ENCODE measurements at regions not wholly inside any gene's neighbourhood (a gene's known extent, or its start where the extent isn't known, plus 50 kb on each side); places are given as distances from the start of the nearest gene placed in this dataset.

DNA sequence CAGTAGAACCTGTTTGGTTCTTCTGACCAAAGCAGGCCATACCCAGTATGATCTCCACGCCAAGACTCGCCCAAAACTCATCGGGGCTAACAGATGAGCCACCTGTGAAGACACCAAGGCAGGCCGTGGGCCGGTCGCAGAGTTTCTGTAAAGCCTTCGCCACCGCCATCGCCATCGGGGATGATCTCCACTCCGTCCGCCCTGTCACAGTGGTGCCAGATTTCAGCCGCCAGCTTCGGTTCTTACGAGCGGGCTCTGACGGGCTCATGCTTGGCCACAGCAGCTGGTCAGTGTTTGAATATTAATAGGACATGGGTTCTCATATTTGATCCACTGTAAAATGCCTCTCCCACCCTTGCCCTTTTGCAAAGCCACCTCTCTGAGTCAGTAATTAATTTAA is 113.2 kb upstream of the TMEM132D start:
- no peak for DNase-seq (ENCODE audit: low read depth in 4 of 4, low spot score in 3 of 4)

DNA sequence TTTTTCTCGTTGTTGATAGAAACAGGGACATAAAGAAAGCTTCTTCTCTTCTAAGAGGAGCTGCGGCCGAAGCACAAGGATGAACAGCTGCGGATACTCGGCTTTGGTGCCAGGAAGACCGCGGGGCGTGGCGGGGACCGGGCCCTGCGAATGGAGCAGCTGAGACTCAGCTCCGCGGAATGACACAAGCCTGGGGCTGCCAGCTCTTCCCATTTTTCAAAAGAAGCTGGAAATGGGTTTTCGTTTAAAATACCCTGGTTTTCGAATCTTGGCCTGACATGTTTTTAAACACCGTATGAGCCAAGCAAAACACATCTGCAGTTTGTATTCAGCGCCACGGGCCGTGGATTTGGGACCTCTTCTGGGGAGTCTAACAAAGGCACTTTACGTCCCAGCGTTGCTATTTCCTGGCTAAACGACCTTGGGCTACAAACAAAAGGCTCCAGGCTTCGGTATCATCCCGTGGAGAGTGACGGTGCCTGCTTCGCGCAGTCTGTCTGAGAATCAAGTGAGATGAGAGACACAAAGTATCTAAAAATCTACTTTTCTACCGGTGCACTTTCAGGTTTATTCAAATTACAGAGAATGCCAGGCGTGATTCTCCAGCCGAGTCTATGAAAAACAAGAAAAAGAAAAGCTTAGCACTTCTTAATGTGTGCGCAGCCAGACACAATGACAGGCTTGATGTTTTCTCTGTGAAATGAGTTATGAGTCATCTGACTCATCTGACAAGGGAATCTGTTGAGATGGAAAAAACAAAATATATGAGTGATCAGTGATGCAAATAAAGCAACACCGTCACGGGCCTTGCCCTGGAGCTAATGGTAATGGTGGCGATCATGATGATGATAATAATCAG is 114.0 kb upstream of the TMEM132D start:
- no peak for DNase-seq (ENCODE audit: low read depth in 4 of 4, low spot score in 3 of 4)

DNA sequence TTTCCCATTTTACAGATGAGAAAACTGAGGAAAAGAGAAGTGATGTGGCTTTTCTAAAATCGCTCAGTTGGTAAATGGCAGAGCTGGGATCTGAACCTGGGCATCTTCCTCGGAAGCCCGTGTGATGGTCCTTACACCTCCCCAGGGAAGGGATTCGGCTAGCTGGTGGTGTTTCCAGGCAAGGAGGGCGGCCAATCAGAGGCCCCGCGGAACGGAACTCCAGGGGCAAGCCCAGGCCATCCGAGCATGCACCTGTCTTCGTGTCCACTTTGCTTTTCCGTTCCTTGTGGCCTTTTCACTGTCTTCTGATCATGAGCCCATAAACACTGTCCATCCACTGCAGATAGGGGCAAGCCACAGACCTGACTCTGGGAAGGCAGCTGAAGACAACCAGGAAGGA is 114.8 kb upstream of the TMEM132D start:
- DNase-seq (ENCODE audit: low read depth in 4 of 4, low spot score in 3 of 4), result no peak

GRCh38 chr12:130026608-130027176 is 122.9 kb upstream of the TMEM132D start:
- no peak for DNase-seq (ENCODE audit: low read depth in 4 of 4, low spot score in 3 of 4)

DNA sequence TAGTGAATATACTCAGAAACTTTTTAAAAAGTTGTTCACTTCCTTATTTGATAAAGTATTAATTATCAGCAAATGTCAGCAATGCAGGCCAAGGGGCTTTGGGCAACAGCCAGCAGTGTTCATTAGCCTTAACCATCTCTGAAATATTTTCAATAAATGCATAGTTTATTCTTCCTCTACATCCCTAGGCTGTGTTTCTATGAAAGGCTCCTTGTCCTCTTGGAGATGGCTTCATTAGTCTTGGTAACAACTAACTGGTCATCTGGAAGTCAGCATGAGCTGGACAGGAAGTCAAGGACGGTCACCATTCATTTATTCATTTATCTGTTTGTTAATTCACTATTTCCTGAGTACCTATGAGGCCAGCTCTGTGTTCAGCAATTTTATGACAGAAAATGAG is 124.0 kb upstream of the TMEM132D start:
- no peak for DNase-seq (ENCODE audit: low read depth in 4 of 4, low spot score in 3 of 4)

DNA sequence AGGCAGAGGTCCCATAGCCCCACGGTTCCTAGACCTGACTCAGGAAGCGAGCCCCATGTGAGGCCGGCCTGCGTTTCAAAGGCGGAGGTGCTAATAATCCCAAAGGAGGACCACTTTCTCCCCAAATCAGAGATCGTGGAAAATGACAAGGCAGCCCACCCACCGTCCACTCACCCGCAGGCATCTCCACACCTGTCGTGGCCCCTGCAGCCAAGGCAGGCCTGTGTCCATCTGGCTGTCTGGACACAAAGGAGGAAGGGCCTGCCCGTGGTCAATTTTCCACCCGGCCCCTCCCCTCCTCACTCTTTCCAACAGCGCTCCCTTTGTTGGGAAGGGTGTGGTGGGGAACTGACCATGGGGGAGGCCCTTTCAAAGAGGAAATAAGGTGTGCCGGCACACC is 125.3 kb upstream of the TMEM132D start:
- DNase-seq (ENCODE audit: low read depth in 4 of 4, low spot score in 3 of 4), result no peak

GRCh38 chr12:130031041-130031440 is 127.2 kb upstream of the TMEM132D start:
- no peak for DNase-seq (ENCODE audit: low read depth in 4 of 4, low spot score in 3 of 4)

DNA sequence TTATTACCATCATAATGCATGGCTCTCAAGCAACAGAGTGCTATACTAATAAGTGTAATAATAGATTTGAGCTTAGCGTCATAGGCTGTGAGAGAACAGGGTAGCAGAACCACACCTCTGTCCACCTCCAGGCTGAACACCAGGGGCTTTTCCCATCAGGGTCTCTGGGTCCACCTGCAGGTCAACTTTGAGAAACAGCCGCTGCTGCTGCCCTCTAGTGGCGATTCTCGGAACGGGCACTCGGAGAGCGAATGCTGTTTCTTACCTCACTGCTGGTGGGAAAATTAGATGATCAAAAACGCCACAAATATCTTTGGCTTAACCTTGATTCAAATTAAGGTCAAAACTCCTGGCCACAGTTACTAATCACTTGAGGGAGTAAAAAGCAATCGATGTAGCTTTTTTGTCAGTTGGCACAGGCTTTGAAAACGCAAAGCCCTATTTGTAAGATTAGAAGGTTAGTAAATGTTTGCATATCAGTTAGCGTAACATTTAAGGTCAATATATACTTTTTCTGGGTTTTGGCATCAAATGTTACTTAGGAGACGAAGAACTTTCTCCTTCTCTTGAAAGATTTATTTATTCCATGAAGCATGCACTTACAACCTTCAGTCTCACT is 127.9 kb upstream of the TMEM132D start:
- no peak for DNase-seq (ENCODE audit: low read depth in 4 of 4, low spot score in 3 of 4)

GRCh38 chr12:130041983-130042812 is 120.1 kb upstream of the FZD10 start:
- no peak for DNase-seq (ENCODE audit: low read depth in 4 of 4, low spot score in 3 of 4)

DNA sequence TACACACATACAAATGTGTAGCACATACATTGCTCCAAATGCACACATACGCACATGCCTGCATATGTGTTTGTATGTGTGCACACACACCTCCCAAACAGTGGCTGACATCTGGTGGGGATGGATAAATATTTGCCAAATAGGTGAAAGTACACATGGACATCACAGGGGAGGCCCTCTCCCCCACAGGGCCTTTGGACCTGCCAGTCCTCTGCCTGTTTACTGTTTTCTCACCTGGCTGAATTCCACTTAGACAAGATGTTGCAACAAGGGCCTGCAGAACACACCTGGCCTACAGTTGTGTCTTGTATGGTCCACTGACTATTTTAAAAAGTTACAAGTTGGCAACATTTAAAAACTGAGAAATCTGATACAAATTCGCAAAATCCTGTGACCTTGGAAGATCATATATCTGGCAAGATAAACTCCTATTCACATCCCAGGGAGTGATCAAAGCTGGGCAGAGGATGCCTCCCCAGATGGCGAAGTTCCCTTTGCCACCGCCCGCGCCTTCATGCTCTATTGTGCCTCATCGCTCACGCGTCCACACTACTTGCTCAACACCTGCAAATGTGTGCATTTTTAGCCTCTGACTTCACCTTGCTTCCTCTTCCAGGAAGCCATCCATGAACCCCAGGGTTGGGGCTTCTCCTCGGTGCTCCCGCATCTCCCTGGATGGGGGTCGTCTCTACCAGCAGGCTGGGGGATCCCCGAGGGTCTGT is 118.4 kb upstream of the FZD10 start:
- no peak for DNase-seq (ENCODE audit: low read depth in 4 of 4, low spot score in 3 of 4)

DNA sequence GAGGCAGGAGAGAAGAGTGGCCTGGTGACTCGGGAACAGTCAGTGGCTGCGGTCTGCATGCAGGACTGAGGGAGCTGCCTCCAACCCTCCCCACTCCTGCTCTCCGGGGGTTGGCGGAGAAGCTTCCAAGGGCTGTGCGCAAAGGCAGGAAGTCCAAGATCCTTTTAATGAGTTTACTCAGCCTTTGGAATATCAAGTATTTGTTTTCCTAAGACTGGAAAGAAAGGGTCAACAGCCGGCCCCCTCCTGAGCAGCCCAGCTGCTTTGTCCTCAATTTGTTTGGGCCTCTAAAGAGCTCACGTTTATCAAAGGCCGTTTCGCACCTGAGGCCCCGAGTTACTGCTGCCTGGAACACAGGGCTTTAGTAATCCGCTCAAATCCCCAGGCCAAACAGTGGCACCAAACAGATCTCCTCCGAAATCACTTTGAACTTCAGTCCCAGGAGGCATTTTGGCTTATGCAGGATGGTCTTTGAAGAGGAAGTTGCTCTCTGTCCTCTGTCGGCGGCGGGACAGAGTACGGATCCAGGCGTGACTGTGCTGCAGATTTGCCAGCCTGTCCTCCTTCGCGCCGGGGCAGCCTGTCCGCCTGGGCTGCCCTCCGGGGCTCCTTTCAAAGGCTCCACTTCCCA is 117.2 kb upstream of the FZD10 start:
- peak in 1 of 4 donors; percentile 33 for DNase-seq (ENCODE audit: low read depth in 4 of 4, low spot score in 3 of 4)

DNA sequence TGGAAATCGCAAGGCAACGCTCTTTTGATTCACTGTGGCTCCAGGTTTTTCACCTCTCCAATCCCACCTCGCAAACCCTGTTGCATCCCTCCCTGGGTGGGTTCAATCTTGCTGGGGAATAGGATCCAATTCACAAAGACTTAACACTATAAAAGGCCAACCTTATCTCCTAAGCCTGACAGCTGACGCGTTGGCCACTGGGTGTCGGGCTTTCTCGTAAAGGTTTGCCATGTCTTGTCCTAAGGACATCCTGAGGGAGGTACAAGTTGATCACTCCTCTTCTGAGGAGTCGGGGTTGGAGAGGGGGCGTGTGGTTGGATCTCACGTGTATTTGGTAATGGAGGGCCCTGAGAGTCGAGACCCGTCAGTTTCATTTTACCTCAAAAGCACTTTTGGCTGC is 112.6 kb upstream of the FZD10 start:
- DNase-seq (ENCODE audit: low read depth in 4 of 4, low spot score in 3 of 4), result no peak

DNA sequence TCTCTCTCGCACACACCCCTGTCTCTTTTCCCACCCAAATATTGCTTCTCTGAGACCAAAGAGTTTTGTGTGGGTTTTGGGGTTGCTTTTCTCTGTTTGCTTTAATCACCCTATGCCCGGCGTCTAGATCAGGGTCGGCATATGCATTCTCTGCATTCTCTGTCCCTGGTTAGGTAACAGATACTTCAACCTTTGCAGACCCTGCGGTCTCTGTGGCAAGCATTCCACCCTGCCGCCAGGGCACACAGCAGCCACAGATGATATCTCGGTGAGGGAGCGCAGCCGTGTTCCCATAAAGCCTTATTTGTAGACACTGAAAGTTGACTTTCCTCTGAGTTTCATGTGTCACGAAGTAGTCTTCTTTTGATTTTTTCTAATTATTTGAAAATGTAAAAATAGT is 110.4 kb upstream of the FZD10 start:
- no peak for DNase-seq (ENCODE audit: low read depth in 4 of 4, low spot score in 3 of 4)

DNA sequence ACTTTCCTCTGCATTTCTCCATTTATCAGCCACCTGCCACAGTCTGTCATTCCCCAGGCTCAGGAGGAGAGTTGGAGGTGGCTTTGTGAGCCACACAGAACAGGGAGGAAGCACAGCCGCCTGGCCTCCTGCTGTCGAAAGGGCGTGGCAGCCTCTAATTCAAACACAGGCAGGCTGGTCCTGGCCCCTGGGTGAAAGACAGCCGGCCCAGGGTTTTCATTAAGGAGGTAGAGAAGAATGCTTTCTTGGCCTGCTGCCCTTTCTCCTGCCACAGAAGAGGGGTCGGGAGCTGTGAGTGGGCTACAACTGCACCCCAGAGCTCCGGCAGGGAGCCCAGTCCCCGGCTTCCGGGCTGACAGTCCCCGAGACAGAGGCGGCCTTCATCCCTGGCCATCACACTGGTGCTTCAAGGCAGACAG is 108.6 kb upstream of the FZD10 start:
- no peak for DNase-seq (ENCODE audit: low read depth in 4 of 4, low spot score in 3 of 4)

- no peak for DNase-seq (ENCODE audit: low read depth in 4 of 4, low spot score in 3 of 4)
These were observed 107.5 kb upstream of the FZD10 start for GRCh38 chr12:130054803-130055202.

GRCh38 chr12:130058926-130059472 is 103.3 kb upstream of the FZD10 start:
- DNase-seq (ENCODE audit: low read depth in 4 of 4, low spot score in 3 of 4), result no peak

DNA sequence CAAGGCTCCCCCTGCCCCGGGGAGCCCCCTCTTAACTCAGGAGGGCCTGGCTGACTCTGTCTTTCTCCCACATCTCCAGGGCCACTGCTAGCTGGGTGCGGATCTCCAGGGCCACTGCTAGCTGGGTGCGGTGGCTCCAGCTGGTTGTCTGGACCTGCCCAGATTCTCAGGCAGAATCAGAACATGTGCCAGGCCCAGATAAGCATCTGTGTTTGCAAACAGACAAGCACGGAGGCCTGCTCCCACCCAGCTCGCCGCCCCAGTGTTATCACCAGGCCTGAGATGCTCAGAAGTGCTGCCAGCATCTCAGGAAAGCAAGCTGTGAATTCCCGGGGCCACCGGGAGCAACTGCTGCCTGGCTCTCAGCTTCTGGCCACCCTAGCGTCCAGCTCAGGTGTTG is 98.4 kb upstream of the FZD10 start:
- DNase-seq (ENCODE audit: low read depth in 4 of 4, low spot score in 3 of 4), result no peak

DNA sequence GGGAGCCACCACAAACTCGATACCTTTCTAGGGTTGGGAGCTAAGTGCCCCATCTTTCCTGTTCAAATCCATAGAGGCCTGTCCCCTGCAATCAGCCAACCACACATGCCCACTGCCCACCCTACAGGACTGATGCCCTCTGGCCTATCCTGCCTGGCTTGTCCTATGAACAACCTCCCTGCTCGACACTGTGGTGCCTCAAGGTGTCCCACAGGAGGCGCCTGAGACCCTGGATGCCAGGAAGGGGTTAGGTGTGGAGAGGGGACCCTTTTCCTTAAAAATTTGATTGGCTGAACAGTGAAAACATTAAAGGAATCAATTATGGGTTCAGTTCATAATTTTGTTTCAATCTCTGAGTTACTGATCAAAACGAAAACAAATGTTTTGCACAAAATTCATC is 97.3 kb upstream of the FZD10 start:
- DNase-seq (ENCODE audit: low read depth in 4 of 4, low spot score in 3 of 4), result no peak

DNA sequence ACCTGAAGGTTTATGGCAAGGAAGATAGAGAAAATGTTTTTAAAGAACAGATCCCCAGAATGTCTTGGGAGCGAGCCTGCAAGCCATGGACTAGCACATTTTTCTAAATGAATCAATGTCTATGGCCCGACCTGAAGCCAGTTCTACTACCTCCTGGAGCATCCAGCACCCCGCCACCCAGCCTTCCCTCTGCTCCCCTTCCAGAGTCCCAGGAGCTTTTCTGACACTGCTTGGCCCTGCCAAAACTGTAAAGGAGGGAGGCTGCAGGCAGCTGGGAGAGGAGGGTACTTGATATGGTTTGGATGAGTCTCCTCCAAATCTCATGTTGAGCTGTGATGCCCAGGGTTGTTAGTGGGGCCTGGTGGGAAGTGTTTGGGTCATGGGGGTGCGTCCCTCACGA is 95.5 kb upstream of the FZD10 start:
- no peak for DNase-seq (ENCODE audit: low read depth in 4 of 4, low spot score in 3 of 4)

DNA sequence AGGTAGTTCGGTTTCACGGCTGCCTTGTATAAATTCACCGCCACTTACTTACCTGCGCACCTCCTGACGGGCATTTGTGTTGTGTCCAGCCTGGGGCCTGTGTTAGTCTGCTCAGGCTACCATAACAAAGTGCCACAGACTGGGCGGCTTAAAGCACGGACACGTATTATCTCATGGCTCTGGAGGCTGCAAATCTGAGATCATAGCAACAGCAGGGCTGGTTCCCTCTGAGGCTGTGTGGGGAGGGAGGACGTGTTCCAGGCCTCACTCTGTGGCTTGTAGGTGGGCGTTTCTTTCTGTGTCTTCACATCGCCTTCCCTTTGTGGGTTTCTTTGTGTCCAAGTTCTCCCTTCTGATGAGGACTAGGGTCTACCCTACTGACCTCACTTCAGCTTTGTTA is 93.5 kb upstream of the FZD10 start:
- no peak for DNase-seq (ENCODE audit: low read depth in 4 of 4, low spot score in 3 of 4)

Data from right renal pelvis (tissue), 4 donors.